ENCODE measurements at regions not wholly inside any gene's neighbourhood (a gene's known extent, or its start where the extent isn't known, plus 50 kb on each side); places are given as distances from the start of the nearest gene placed in this dataset.
A peak's percentile ranks its signal among the peaks of the same experiment; 100 is the strongest.

DNA sequence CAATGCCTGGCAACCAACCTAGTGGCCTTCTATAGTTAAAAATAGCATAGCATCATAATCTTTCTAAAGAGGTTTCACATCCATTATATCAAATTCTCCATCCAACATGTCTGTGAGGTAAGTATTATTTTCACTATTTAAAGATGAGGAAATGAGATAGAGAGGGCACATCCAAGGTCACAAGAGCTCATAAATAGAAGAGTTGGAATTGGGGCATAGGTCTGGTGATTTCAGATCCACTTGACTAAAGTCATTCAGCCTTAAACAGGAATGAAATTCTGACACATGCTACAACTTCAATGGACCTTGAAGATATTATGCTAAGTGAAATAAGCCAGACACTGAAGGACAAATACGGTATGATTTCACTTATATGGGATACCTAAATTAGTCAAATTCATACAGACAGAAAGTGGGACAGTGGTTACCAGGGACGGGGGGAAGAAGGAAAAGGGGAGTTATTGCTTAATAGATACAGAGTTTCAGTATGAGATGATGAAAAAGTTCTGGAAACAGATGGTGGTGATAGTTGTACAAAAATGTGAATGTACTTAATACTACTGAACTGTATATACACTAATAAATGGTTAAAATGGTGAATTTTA, 259.6 kb upstream of the NR4A3 start:
- H3K36me3 Mint-ChIP-seq (ENCODE audit: low read depth), result no peaks in the 10 kb centered on the region
- DNase-seq (ENCODE audit: low spot score), result no peak
- no peak overlapping the region for H3K4me3 Mint-ChIP-seq (ENCODE audit: low read depth)
- no peak overlapping the region for H3K27ac Mint-ChIP-seq
- intact Hi-C loops (cut with micrococcal nuclease), result no loop called here
- H3K27me3 Mint-ChIP-seq (ENCODE audit: low read depth), result peaks cover 2% of the 10 kb centered on the region
- H3K9me3 Mint-ChIP-seq, result peaks cover 7% of the 10 kb centered on the region
- peaks cover 3% of the 10 kb centered on the region for H3K4me1 Mint-ChIP-seq (ENCODE audit: low read depth)

DNA sequence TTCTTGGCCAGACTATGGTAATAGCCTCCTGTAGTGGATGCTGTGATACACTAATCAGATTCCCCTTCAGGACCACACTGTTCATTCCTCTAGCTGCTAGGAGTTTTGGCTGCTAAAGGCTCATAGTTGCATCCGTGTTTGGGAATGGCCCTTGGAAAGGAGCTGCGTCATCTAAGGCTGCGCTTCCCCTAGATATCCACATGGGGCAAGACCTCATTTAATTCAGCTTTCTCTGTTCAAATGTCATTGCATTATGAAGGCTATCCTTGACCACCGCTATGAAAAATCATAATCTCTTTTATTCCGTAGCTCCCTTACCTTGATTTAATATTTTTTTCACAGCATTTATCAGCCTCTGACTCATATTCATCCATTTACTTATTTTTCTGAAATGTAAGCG, 258.3 kb upstream of the NR4A3 start:
- H3K4me1 Mint-ChIP-seq (ENCODE audit: low read depth), result peaks cover 5% of the 10 kb centered on the region
- no peak overlapping the region for H3K4me3 Mint-ChIP-seq (ENCODE audit: low read depth)
- H3K27ac Mint-ChIP-seq, result no peak overlapping the region
- intact Hi-C loops (cut with micrococcal nuclease), result no loop called here
- no peak for DNase-seq (ENCODE audit: low spot score)
- no peaks in the 10 kb centered on the region for H3K36me3 Mint-ChIP-seq (ENCODE audit: low read depth)
- no peaks in the 10 kb centered on the region for H3K9me3 Mint-ChIP-seq
- peaks cover 2% of the 10 kb centered on the region for H3K27me3 Mint-ChIP-seq (ENCODE audit: low read depth)

DNA sequence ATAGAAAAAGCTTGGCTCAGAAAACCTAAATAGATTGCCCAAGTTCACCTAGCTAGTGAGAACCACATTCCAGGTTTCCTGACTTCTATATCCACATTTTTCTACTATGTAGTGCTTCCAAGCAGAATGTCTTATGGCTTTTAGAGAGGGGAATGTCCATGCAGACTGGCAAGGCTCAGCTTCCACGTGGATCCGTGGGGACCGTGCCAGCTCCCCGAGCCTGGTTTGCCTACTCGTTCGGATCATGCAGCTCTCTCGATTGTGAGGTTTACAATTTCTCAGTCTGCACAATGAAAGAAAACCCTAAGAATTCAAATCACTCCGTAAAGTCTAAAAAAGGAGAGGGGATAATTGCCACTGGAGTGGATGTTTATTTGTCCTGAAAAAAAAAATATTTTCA, 256.5 kb upstream of the NR4A3 start:
- Mint-ChIP-seq H3K4me1 (ENCODE audit: low read depth) (peaks cover 9% of the 10 kb centered on the region), H3K27me3 (ENCODE audit: low read depth) (no peaks in the 10 kb centered on the region), H3K9me3 (no peaks in the 10 kb centered on the region), H3K4me3 (ENCODE audit: low read depth) (no peak overlapping the region), H3K36me3 (ENCODE audit: low read depth) (no peaks in the 10 kb centered on the region), H3K27ac (no peak overlapping the region)
- DNase-seq (ENCODE audit: low spot score), result no peak
- intact Hi-C loops (cut with micrococcal nuclease), result no loop called here

DNA sequence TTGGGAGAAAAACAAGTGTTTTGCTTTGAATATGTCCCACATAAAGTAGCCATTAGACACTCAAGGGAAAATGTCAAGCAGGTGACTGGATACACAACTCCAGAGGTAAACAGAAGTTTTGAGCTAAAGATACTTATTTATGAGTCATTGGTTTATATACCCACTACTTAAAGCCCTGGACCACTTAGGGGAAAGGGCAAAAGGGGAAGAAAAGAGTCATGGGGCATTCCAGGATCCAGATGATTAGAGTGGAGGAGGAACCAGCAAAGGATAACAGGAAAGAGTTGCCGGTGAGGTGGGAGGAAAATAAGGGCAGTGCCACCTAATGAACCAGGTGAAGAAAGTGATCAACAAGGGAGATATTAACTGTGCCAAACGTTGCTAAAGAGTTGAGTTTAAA, 254.2 kb upstream of the NR4A3 start:
- intact Hi-C loops (cut with micrococcal nuclease), result no loop called here
- Mint-ChIP-seq H3K4me1 (ENCODE audit: low read depth) (peaks cover 15% of the 10 kb centered on the region), H3K9me3 (no peaks in the 10 kb centered on the region), H3K4me3 (ENCODE audit: low read depth) (no peak overlapping the region), H3K27me3 (ENCODE audit: low read depth) (peaks cover 2% of the 10 kb centered on the region), H3K27ac (peak overlapping the region; percentile 6), H3K36me3 (ENCODE audit: low read depth) (no peaks in the 10 kb centered on the region)
- no peak for DNase-seq (ENCODE audit: low spot score)

GRCh38 chr9:99569840-99570239, 251.8 kb upstream of the NR4A3 start:
- no peak for DNase-seq (ENCODE audit: low spot score)
- no peaks in the 10 kb centered on the region for H3K36me3 Mint-ChIP-seq (ENCODE audit: low read depth)
- intact Hi-C loops (cut with micrococcal nuclease), result no loop called here
- H3K9me3 Mint-ChIP-seq, result no peaks in the 10 kb centered on the region
- no peak overlapping the region for H3K4me3 Mint-ChIP-seq (ENCODE audit: low read depth)
- H3K4me1 Mint-ChIP-seq (ENCODE audit: low read depth), result peaks cover 12% of the 10 kb centered on the region
- H3K27me3 Mint-ChIP-seq (ENCODE audit: low read depth), result peaks cover 2% of the 10 kb centered on the region
- H3K27ac Mint-ChIP-seq, result no peak overlapping the region

- peaks cover 2% of the 10 kb centered on the region for H3K27me3 Mint-ChIP-seq (ENCODE audit: low read depth)
- intact Hi-C loops (cut with micrococcal nuclease), result no loop called here
- H3K4me1 Mint-ChIP-seq (ENCODE audit: low read depth), result peaks cover 15% of the 10 kb centered on the region
- H3K9me3 Mint-ChIP-seq, result no peaks in the 10 kb centered on the region
- H3K36me3 Mint-ChIP-seq (ENCODE audit: low read depth), result no peaks in the 10 kb centered on the region
- no peak for DNase-seq (ENCODE audit: low spot score)
- no peak overlapping the region for H3K4me3 Mint-ChIP-seq (ENCODE audit: low read depth)
- no peak overlapping the region for H3K27ac Mint-ChIP-seq
These were observed 249.1 kb upstream of the NR4A3 start for GRCh38 chr9:99572567-99572966.

- intact Hi-C loops (cut with micrococcal nuclease), result no loop called here
- Mint-ChIP-seq H3K4me1 (ENCODE audit: low read depth) (peaks cover 15% of the 10 kb centered on the region), H3K27me3 (ENCODE audit: low read depth) (peaks cover 2% of the 10 kb centered on the region), H3K4me3 (ENCODE audit: low read depth) (no peak overlapping the region), H3K27ac (no peak overlapping the region), H3K36me3 (ENCODE audit: low read depth) (no peaks in the 10 kb centered on the region), H3K9me3 (no peaks in the 10 kb centered on the region)
- DNase-seq (ENCODE audit: low spot score), result no peak
These were observed 248.6 kb upstream of the NR4A3 start for GRCh38 chr9:99573085-99573484.

DNA sequence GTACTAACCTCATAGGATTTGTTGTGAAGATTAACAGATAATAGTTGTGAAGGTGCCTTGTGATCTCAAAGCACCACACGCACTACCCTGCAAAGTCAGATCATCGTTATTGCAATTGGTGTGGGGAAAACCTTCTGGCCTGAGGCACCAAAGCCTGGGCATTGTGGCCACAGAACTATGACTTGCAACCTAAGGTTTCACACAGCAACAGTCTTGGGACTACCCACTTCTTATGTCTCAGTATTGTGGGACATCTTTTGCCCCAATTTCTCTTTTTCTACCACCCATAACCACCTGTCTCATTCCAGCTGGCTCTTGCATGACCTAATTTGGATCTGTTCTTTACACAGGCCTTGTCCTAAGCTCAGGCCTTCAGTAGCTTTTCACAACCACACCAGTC, 247.8 kb upstream of the NR4A3 start:
- Mint-ChIP-seq H3K36me3 (ENCODE audit: low read depth) (no peaks in the 10 kb centered on the region), H3K27ac (no peak overlapping the region), H3K9me3 (no peaks in the 10 kb centered on the region), H3K27me3 (ENCODE audit: low read depth) (peaks cover 2% of the 10 kb centered on the region), H3K4me1 (ENCODE audit: low read depth) (peaks cover 15% of the 10 kb centered on the region), H3K4me3 (ENCODE audit: low read depth) (no peak overlapping the region)
- no peak for DNase-seq (ENCODE audit: low spot score)
- intact Hi-C loops (cut with micrococcal nuclease), result no loop called here

GRCh38 chr9:99576002-99576401, 245.7 kb upstream of the NR4A3 start:
- no peaks in the 10 kb centered on the region for H3K9me3 Mint-ChIP-seq
- H3K4me1 Mint-ChIP-seq (ENCODE audit: low read depth), result peaks cover 7% of the 10 kb centered on the region
- no peak overlapping the region for H3K27ac Mint-ChIP-seq
- intact Hi-C loops (cut with micrococcal nuclease), result no loop called here
- no peaks in the 10 kb centered on the region for H3K36me3 Mint-ChIP-seq (ENCODE audit: low read depth)
- H3K4me3 Mint-ChIP-seq (ENCODE audit: low read depth), result no peak overlapping the region
- no peaks in the 10 kb centered on the region for H3K27me3 Mint-ChIP-seq (ENCODE audit: low read depth)
- DNase-seq (ENCODE audit: low spot score), result no peak

DNA sequence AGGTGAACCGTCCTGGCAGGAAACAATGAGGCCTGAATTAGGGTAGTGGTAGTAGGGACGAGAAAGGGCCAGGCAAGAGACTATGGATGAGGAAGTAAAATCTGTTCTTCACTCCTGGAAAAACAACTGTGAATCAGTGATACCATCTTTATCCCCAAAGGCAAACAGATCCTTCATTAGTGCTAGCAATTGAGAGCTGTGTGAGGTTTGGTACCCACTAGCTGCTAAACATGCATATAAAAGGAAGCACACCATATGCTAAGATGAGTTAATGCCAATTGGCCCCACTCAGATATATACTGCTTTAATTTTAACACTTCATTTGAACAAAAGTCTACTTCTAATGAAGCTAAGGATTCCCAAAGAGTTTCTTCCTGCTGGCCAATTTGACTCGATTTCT, 244.8 kb upstream of the NR4A3 start:
- Mint-ChIP-seq H3K4me1 (ENCODE audit: low read depth) (peaks cover 7% of the 10 kb centered on the region), H3K4me3 (ENCODE audit: low read depth) (no peak overlapping the region), H3K27me3 (ENCODE audit: low read depth) (no peaks in the 10 kb centered on the region), H3K27ac (no peak overlapping the region), H3K9me3 (no peaks in the 10 kb centered on the region), H3K36me3 (ENCODE audit: low read depth) (no peaks in the 10 kb centered on the region)
- intact Hi-C loops (cut with micrococcal nuclease), result no loop called here
- DNase-seq (ENCODE audit: low spot score), result no peak

- H3K27me3 Mint-ChIP-seq (ENCODE audit: low read depth), result no peaks in the 10 kb centered on the region
- no peaks in the 10 kb centered on the region for H3K9me3 Mint-ChIP-seq
- H3K4me1 Mint-ChIP-seq (ENCODE audit: low read depth), result peaks cover 6% of the 10 kb centered on the region
- no peaks in the 10 kb centered on the region for H3K36me3 Mint-ChIP-seq (ENCODE audit: low read depth)
- no peak overlapping the region for H3K27ac Mint-ChIP-seq
- no peak overlapping the region for H3K4me3 Mint-ChIP-seq (ENCODE audit: low read depth)
- DNase-seq (ENCODE audit: low spot score), result no peak
- intact Hi-C loops (cut with micrococcal nuclease), result no loop called here
These were observed 244.3 kb upstream of the NR4A3 start for GRCh38 chr9:99577351-99577750.

DNA sequence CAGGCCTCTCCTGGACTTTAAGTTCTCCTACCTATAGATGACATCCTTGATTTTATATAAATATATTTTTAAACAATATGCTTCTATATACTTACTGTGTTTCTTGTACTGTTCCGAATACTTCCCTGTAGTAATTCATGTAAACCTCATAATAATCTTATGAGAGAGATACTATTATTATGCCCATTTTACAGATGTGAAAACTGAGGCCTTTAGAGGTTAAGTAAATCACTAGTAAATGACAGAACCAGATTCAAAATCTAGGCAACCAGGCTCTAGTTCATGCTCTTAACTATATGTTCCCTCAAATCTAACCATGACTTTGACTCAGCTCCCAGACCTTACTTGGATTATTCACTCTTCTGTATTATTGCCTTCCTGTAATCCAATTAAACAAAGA, 243.0 kb upstream of the NR4A3 start:
- peaks cover 7% of the 10 kb centered on the region for H3K27me3 Mint-ChIP-seq (ENCODE audit: low read depth)
- H3K4me1 Mint-ChIP-seq (ENCODE audit: low read depth), result peaks cover 6% of the 10 kb centered on the region
- H3K9me3 Mint-ChIP-seq, result no peaks in the 10 kb centered on the region
- no peak overlapping the region for H3K4me3 Mint-ChIP-seq (ENCODE audit: low read depth)
- intact Hi-C loops (cut with micrococcal nuclease), result no loop called here
- no peaks in the 10 kb centered on the region for H3K36me3 Mint-ChIP-seq (ENCODE audit: low read depth)
- no peak overlapping the region for H3K27ac Mint-ChIP-seq
- no peak for DNase-seq (ENCODE audit: low spot score)

DNA sequence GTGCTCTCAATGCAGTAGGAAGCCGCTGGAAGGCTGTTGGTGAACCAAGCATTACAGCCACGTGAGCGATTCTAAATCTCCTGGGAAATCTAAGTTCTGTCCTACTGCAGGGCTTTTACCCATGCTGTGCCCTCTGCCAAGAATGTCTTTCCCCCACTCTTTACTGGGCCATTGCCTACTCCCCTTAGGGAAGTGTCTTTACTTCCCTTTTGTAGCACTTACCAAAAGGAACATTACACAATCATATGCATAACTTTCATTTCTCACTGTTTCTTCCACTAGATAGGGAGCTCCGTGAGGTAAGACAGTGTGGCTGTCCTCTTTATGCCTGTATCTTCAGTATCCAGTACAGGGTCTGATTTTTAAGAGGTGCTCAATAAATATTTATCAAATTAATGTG, 241.7 kb upstream of the NR4A3 start:
- intact Hi-C loops (cut with micrococcal nuclease), result no loop called here
- Mint-ChIP-seq H3K27me3 (ENCODE audit: low read depth) (peaks cover 8% of the 10 kb centered on the region), H3K4me1 (ENCODE audit: low read depth) (peaks cover 6% of the 10 kb centered on the region), H3K9me3 (no peaks in the 10 kb centered on the region), H3K36me3 (ENCODE audit: low read depth) (no peaks in the 10 kb centered on the region), H3K27ac (no peak overlapping the region), H3K4me3 (ENCODE audit: low read depth) (no peak overlapping the region)
- no peak for DNase-seq (ENCODE audit: low spot score)

DNA sequence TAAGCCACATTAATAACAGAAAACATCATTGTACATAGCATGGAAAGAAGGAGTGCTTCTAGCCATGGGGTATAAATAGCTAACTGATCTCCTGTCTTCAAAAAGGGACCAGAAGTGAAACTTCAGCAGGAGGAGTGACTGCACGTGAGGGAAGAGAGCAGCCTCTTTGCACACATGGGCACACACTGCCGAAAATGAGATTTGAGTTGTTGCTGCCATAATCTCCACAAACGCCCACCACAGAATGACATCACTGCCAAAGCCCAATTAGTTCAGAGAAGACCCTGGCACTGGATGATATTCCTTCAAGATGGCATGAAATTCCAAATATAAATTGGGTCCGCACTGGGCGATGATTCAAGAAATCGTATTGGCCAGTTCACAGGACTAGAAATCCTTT, 238.9 kb upstream of the NR4A3 start:
- H3K27me3 Mint-ChIP-seq (ENCODE audit: low read depth), result peaks cover 11% of the 10 kb centered on the region
- no peaks in the 10 kb centered on the region for H3K9me3 Mint-ChIP-seq
- no peaks in the 10 kb centered on the region for H3K36me3 Mint-ChIP-seq (ENCODE audit: low read depth)
- peaks cover 1% of the 10 kb centered on the region for H3K4me1 Mint-ChIP-seq (ENCODE audit: low read depth)
- no peak overlapping the region for H3K27ac Mint-ChIP-seq
- no peak overlapping the region for H3K4me3 Mint-ChIP-seq (ENCODE audit: low read depth)
- no peak for DNase-seq (ENCODE audit: low spot score)
- intact Hi-C loops (cut with micrococcal nuclease), result no loop called here
